Neural progenitor cell (in vitro differentiated cells): ENCODE measurements at regions not wholly inside any gene's neighbourhood (a gene's known extent, or its start where the extent isn't known, plus 50 kb on each side); places are given as distances from the start of the nearest gene placed in this dataset.

ENCODE experiments used
- EZH2 ChIP-seq: fragments of 200-600 bp; sonication (generic); IDR thresholded peaks from 2 replicates; pipeline ENCODE4 v1.6.1; 2017; ENCODE audit warnings: antibody characterized with exemption, mild to moderate bottlenecking, moderate library complexity
- EZH2phosphoT487 ChIP-seq: fragments of 200-600 bp; sonication (generic); IDR thresholded peaks from 2 replicates; pipeline ENCODE4 v1.6.1; 2017; ENCODE audit warnings: antibody characterized with exemption
- TF ChIP-seq, protein P1 (sequence below): fragments of 200-600 bp; sonication (generic); IDR thresholded peaks from 2 replicates; pipeline ENCODE4 v1.5.1; 2017; ENCODE audit warnings: antibody characterized with exemption, mild to moderate bottlenecking

DNA sequence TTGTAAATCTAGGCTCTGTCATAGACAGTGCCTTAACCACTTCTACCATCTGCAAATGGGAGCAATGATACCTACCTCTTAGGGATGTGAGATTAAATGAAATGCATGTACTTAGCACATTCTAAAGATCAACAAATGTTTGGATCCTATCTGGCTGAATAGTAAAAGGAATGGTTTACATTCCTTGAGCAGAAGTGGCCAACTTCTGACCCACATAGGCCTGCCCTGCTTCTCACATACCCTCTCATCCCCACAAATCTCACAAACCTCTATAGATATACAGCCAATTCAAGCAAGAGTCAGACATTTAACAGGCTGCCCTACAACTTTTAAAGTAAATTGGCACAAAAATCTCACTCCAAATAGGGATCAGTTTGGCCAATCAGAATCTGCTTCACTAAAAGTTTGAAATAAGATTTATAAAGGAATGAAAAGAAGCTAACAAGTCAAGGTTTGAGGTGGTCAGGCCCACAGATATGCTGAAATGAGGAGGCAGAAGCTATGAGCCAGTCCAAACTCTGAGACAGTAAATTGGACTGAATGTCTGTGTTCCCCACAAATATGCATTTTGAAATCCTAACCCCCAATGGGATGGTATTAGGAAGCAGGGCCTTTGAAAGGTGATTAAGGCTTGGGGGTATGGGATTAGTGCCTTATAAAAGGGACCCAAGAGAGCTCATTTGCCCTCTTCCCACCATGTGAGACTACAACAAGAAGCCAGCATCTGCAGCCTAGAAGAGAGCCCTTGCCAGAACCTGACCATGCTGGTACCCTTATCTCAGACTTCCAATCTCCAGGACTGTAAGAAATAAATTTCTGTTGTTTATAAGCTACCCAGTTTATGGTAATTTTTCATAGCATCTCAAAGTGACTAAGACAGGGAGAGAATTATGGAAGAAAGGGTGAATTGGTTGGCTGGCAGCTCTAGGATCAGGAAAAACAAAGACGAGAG lies 227.8 kb upstream of the RBMS1 start:
- TF ChIP-seq, protein P1, sequence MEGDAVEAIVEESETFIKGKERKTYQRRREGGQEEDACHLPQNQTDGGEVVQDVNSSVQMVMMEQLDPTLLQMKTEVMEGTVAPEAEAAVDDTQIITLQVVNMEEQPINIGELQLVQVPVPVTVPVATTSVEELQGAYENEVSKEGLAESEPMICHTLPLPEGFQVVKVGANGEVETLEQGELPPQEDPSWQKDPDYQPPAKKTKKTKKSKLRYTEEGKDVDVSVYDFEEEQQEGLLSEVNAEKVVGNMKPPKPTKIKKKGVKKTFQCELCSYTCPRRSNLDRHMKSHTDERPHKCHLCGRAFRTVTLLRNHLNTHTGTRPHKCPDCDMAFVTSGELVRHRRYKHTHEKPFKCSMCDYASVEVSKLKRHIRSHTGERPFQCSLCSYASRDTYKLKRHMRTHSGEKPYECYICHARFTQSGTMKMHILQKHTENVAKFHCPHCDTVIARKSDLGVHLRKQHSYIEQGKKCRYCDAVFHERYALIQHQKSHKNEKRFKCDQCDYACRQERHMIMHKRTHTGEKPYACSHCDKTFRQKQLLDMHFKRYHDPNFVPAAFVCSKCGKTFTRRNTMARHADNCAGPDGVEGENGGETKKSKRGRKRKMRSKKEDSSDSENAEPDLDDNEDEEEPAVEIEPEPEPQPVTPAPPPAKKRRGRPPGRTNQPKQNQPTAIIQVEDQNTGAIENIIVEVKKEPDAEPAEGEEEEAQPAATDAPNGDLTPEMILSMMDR: no peak
- no peak for TF ChIP-seq EZH2phosphoT487
- no peak for TF ChIP-seq EZH2
